NB4 (cell line): ENCODE measurements at regions not wholly inside any gene's neighbourhood (a gene's known extent, or its start where the extent isn't known, plus 50 kb on each side); places are given as distances from the start of the nearest gene placed in this dataset.

Source experiments
- DNase-seq: peaks from one replicate; pipeline ENCODE4 v3.0.0; 2010; ENCODE audit warnings: low read depth
- H3K4me3 ChIP-seq: one replicate; pipeline ENCODE4 v1.5.1; 2011; ENCODE audit warnings: mild to moderate bottlenecking, low read depth, low read length, moderate library complexity
- CTCF ChIP-seq: IDR thresholded peaks from one replicate; pipeline ENCODE4 v1.5.1; 2012; ENCODE audit warnings: low read depth, low read length
- MAX ChIP-seq: IDR thresholded peaks from 2 replicates; pipeline ENCODE4 v1.6.1; 2011; ENCODE audit warnings: low read depth, low read length
- MYC ChIP-seq: IDR thresholded peaks from 2 replicates; pipeline ENCODE4 v1.6.1; 2011; ENCODE audit warnings: low read depth, low read length
- POLR2A ChIP-seq: IDR thresholded peaks from 2 replicates; pipeline ENCODE4 v1.6.1; 2011; ENCODE audit warnings: mild to moderate bottlenecking; ENCODE audit not compliant: insufficient read length; ENCODE audit errors: extremely low read depth

- no peak for TF ChIP-seq POLR2A
- no peak for TF ChIP-seq MAX
- TF ChIP-seq CTCF = no peak
- no peak for TF ChIP-seq MYC
- no peak overlapping the region for H3K4me3 ChIP-seq
- DNase-seq = no peak
These were observed 155.7 kb downstream of the LACC1 start for GRCh38 chr13:44035400-44035799.

DNA sequence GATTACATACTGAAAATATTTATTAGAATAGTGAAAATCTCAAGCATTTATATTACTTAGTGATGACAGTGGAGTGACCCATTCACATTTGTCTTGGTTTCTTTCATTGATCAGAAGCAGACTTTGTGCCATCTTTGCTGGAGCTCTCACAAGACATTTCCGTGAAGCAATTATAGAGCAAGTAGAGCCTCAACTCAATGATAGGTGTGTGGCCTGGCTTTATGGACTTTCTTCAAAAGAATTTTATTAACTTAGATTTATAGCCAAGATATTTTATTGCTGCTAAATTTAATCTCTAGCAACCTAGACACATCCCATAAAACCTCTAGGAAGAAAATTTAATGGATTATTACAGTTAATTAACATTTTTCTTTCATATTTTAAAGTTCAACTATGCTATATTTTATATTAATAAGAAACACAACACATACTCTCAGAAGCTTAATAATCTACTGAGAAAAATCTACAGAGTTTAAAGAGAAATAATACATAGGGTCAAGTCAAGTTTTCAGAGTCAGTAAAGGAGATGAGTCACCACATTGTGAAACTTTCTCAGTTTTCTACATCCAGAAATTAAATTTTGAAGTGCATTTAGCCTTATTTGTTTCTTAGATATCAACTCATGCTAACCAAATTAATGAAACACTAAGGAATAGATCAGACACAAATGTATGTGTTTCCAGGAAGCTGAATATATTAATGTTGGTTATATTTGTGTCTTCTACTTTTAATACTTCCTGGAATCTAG is 160.5 kb downstream of the LACC1 start:
- TF ChIP-seq POLR2A (no peak), CTCF (no peak), MYC (no peak), MAX (no peak)
- peak; percentile 9 for DNase-seq
- no peak overlapping the region for H3K4me3 ChIP-seq

DNA sequence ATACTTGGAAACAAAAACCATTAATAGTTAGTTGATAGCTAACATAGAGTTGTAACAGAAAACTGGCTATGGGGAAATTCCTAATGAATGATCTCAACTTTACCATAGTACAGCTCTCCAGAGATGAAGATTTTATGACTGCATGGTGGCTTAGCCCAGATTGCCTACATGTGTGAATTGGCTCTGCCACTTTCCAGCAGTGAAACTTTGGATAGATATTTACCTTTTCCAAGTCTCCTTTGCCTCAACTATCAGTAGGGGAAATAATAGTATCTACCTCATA is 161.1 kb downstream of the LACC1 start:
- no peak for DNase-seq
- no peak overlapping the region for H3K4me3 ChIP-seq
- no peak for TF ChIP-seq MYC
- TF ChIP-seq POLR2A = no peak
- TF ChIP-seq MAX = no peak
- no peak for TF ChIP-seq CTCF

- TF ChIP-seq CTCF (no peak), MAX (no peak), MYC (no peak), POLR2A (no peak)
- H3K4me3 ChIP-seq = no peak overlapping the region
- DNase-seq = no peak
These were observed 165.0 kb downstream of the LACC1 start for GRCh38 chr13:44044547-44045179.

GRCh38 chr13:44045180-44045562 is 165.5 kb downstream of the LACC1 start:
- H3K4me3 ChIP-seq = no peak overlapping the region
- TF ChIP-seq MYC = no peak
- no peak for TF ChIP-seq POLR2A
- TF ChIP-seq CTCF = no peak
- TF ChIP-seq MAX = no peak
- no peak for DNase-seq
